ENCODE measurements at regions not wholly inside any gene's neighbourhood (a gene's known extent, or its start where the extent isn't known, plus 50 kb on each side); places are given as distances from the start of the nearest gene placed in this dataset.

DNA sequence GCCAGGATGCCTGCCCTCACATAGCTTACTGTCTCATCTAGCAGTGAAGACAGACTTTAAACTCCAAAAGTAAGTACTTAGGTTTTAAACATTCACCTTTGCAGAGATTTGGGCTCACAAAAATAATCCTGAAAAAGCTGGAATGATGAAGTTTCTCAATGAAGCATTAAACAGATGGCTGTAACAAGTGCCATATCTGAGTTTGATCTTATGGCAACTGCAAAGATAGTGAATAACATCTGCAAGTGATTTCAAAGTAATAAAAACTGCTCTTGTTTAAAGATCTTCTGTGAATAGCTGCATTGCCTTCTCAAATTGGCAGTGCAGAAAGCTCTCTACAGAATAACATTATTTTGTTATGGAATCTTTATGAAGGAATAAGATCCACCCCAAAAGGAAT, 271.2 kb upstream of the SMIM31 start:
- TF ChIP-seq, protein P1, sequence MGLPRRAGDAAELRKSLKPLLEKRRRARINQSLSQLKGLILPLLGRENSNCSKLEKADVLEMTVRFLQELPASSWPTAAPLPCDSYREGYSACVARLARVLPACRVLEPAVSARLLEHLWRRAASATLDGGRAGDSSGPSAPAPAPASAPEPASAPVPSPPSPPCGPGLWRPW (IDR thresholded peaks at IDR 0.05) = no peak
- TF ChIP-seq CTCF (IDR thresholded peaks at IDR 0.05) (no peak), POLR2AphosphoS2 (conservative IDR thresholded peaks at IDR 0.05; ENCODE audit: low read length) (no peak), MAX (IDR thresholded peaks at IDR 0.05) (no peak), REST (IDR thresholded peaks at IDR 0.05) (no peak), CEBPB (IDR thresholded peaks at IDR 0.05) (no peak), POLR2A (IDR thresholded peaks at IDR 0.05; ENCODE audit: low read length) (no peak), JUNB (IDR thresholded peaks at IDR 0.05) (no peak), NFE2L2 (conservative IDR thresholded peaks at IDR 0.05; ENCODE audit: low read length) (no peak), MAFK (IDR thresholded peaks at IDR 0.05; ENCODE audit: partially characterized antibody) (no peak), NR3C1 (IDR thresholded peaks at IDR 0.05) (no peak), CBX2 (IDR thresholded peaks at IDR 0.05; ENCODE audit: borderline replicate concordance, low read depth) (no peak), RAD21 (conservative IDR thresholded peaks at IDR 0.05 in 1 of 2, IDR thresholded peaks at IDR 0.05 in 1 of 2) (no peak)
- TF ChIP-seq, protein P2, sequence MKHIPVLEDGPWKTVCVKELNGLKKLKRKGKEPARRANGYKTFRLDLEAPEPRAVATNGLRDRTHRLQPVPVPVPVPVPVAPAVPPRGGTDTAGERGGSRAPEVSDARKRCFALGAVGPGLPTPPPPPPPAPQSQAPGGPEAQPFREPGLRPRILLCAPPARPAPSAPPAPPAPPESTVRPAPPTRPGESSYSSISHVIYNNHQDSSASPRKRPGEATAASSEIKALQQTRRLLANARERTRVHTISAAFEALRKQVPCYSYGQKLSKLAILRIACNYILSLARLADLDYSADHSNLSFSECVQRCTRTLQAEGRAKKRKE (CRISPR knock-in tag; IDR thresholded peaks at IDR 0.05; ENCODE audit: low read depth) = no peak

All from A549 (cell line).